GM19468 (cell line): ENCODE measurements at regions not wholly inside any gene's neighbourhood (a gene's known extent, or its start where the extent isn't known, plus 50 kb on each side); places are given as distances from the start of the nearest gene placed in this dataset.

Experiments
- ATAC-seq: cut with Tn5 transposase; IDR thresholded peaks from one replicate; pipeline ENCODE4 v1.9.1; 2021; ENCODE audit warnings: mild to moderate bottlenecking, moderate library complexity, moderate number of reproducible peaks; ENCODE audit not compliant: unreplicated experiment; ENCODE audit errors: extremely low read depth

- ATAC-seq, result no peak
These were observed 322.7 kb upstream of the PITX2 start for GRCh38 chr4:110945600-110945999.

- ATAC-seq, result no peak
These were observed 326.7 kb upstream of the PITX2 start for GRCh38 chr4:110949542-110949941.

- no peak for ATAC-seq
These were observed 327.9 kb upstream of the PITX2 start for GRCh38 chr4:110950731-110951130.

- ATAC-seq, result no peak
These were observed 330.3 kb upstream of the PITX2 start for GRCh38 chr4:110953191-110953590.

GRCh38 chr4:110953898-110954297 lies 331.0 kb upstream of the PITX2 start:
- ATAC-seq, result no peak

- ATAC-seq, result no peak
These were observed 332.9 kb upstream of the PITX2 start for GRCh38 chr4:110955748-110956147.

GRCh38 chr4:110959041-110959643 lies 336.3 kb upstream of the PITX2 start:
- no peak for ATAC-seq

- ATAC-seq, result no peak
These were observed 338.2 kb upstream of the PITX2 start for GRCh38 chr4:110961066-110961465.

- ATAC-seq, result no peak
These were observed 339.7 kb upstream of the PITX2 start for GRCh38 chr4:110962616-110963015.

GRCh38 chr4:110963662-110964280 lies 340.9 kb upstream of the PITX2 start:
- ATAC-seq, result no peak

GRCh38 chr4:110967936-110968335 lies 345.1 kb upstream of the PITX2 start:
- no peak for ATAC-seq

GRCh38 chr4:110970642-110971041 lies 347.8 kb upstream of the PITX2 start:
- peak; percentile 39 for ATAC-seq

- no peak for ATAC-seq
These were observed 352.5 kb upstream of the PITX2 start for GRCh38 chr4:110975338-110975737.

GRCh38 chr4:110977554-110977953 lies 354.7 kb upstream of the PITX2 start:
- ATAC-seq, result no peak

GRCh38 chr4:110978761-110979160 lies 355.9 kb upstream of the PITX2 start:
- ATAC-seq, result no peak

GRCh38 chr4:110982486-110982885 lies 359.6 kb upstream of the PITX2 start:
- ATAC-seq, result no peak

- no peak for ATAC-seq
These were observed 365.8 kb upstream of the PITX2 start for GRCh38 chr4:110988722-110989121.

GRCh38 chr4:110989125-110989524 lies 366.2 kb upstream of the PITX2 start:
- ATAC-seq, result no peak

GRCh38 chr4:110994781-110995180 lies 371.9 kb upstream of the PITX2 start:
- no peak for ATAC-seq

- no peak for ATAC-seq
These were observed 375.4 kb upstream of the PITX2 start for GRCh38 chr4:110998320-110998719.

- ATAC-seq, result no peak
These were observed 388.6 kb upstream of the PITX2 start for GRCh38 chr4:111011458-111011857.

GRCh38 chr4:111013846-111014245 lies 391.0 kb upstream of the PITX2 start:
- ATAC-seq, result no peak
